SIG-M5 treated with dmso at 0.1 percent for 504 hours (cell line): ENCODE measurements at regions not wholly inside any gene's neighbourhood (a gene's known extent, or its start where the extent isn't known, plus 50 kb on each side); places are given as distances from the start of the nearest gene placed in this dataset.
"Not testable (repeated sequence)": the region's sequence is repeated elsewhere in the genome, so short reads cannot be mapped to it uniquely, and the experiment has no call there.

Experiments used
- DNase-seq: peaks from one replicate; lab custom pipeline; 2025; ENCODE audit not compliant: unreplicated experiment; lab: John Stamatoyannopoulos, UW

DNA sequence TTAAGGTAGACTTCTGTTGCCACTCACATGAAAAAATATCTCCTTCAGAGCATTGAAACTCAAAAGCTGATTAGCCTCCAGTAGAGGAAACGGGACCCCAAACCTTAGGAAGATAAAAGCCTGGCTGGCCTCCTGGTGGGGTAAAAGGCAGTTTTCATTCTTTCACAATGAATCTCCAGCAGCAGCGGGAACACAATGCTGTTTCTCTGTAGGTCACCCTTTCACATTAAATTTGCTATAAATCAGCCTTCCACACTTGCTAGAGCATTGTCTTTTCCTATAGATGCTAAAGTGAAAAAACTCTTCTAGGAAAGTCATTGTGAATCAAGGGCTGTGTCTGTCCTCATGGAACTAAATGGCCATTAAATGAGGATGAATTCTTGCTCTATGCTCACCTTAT lies 207.3 kb upstream of the MAGEB2 start:
- no peak for DNase-seq

DNA sequence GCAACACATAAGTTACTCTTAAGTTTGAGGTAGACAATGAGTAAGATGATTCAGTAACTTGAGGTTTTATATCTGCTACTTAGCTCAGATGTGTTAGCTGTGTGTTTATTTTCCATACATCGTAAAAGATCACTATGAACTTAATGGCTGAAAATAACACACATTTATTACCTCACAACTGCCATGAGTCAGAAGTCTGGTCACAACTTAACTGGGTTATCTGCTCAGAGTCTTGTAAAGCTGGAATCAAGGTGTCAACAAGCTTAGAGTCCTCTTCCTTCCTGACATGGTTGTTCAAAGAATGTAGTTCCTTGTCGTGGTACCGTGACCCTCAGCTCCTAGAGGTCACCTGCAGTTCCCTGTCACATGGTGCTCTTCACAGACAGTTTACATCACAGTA lies 204.9 kb upstream of the MAGEB2 start:
- DNase-seq: no peak

GRCh38 chrX:30015440-30015839 lies 199.9 kb upstream of the MAGEB2 start:
- no peak for DNase-seq

- no peak for DNase-seq
Measured at GRCh38 chrX:30027636-30028035, 187.7 kb upstream of the MAGEB2 start.

DNA sequence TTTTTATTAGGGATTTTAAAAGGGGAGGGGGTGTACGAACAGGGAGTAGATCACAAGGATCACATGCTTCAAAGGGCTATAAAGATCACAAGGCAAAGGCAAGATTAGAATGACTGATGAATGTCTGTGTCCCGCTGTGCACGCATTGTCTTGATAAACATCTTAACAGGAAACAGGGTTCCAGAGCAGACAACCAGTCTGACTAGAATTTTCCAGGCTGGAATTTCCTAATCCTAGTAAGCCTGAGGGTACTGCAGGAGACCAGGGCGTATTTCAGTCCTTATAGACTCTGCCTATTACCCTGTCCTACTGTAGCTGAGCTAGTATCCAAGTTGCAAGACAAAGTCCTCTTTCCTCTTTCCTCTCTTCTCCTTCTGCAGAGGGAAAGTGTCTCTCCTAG lies 179.0 kb upstream of the MAGEB2 start:
- DNase-seq: not testable (repeated sequence)

DNA sequence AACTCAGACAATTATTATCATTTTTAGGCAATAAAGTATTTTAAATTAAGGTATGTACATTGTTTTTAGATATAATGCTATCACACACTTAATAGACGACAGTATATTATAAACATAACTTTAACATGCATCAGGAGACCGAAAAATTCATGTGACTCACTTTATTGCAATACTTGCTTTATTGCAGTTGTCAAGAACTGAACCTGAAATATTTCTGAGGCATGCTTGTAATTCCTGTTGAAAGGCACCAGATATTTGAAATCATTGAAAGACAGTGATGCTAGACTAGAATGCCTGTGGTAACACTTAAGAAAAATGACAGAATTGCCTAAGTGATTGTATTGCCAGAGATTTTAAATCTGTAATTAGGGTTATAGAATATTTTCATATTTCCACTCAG lies 175.6 kb upstream of the MAGEB2 start:
- DNase-seq: no peak

DNA sequence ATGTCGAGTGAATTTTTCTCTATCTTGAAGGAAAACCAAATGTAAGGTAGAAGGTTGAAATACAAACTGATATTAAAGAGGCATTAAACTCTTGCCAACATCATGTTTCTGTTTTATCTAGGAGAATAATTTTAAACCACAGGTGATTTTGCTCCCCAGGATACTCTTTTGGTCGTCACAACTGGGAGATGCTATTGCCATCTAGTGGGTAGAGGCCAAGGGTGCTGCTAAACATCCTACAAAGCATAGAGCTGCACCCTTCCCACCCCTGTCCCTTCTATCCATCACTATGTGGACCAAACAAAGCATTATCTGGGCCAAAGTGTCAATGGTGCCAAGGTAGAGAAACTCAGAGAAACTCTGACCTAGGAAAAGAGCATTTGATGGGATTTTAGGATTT lies 154.6 kb upstream of the MAGEB2 start:
- no peak for DNase-seq

DNA sequence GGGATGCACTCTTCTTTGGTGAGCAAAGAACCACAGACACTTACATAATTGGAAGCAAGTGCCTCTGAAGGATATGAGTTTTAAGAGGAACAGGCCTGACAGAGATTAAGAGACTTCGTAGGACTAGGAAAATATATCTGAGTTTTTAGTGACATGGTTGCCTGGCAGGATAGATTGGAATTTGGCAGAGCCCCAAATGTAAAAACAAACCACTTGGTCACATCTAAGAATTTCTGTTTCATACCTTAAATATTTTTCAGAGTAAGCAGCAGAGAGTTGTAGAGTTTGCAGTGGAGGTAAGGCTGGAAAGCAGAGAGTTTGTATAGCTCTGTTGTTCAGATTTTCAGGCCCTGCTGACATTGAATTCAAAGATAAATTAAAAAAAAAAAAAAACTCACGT lies 150.1 kb upstream of the MAGEB2 start:
- no peak for DNase-seq

- DNase-seq: no peak
Measured at GRCh38 chrX:30067677-30068076, 147.7 kb upstream of the MAGEB2 start.

DNA sequence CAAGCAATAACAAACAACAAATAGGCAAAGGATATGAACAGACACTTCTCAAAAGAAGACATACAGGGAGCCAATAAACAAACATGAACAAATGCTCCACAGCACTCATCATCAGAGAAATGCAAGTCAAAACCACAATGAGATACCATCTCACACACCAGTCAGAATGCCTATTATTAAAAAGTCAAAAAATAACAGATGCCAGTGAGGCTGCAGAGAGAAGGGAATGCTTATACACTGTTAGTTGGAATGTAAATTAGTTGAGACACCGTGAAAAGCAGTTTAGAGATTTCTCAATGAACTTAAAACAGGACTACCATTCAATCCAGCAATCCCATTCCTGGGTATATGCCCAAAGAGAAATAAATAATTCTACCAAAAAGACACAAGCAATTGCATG lies 129.8 kb upstream of the MAGEB2 start:
- DNase-seq: no peak

- DNase-seq: no peak
Measured at GRCh38 chrX:30111431-30111830, 103.9 kb upstream of the MAGEB2 start.

DNA sequence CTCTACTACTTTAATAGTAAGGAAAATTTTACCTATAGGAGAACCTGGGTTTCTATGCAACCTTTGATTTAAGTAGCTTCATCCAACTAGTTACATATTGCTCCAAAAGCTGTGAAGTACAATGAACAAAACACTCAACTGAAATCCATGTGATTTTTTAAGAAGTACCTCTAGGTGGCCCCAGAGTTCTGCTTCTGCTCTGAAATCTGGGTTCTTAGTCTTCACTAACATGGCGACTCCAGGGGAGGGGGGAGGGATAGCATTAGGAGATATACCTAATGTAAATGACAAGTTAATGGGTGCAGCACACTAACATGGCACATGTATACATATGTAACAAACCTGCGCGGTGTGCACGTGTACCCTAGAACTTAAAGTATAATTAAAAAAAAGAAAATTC lies 73.4 kb upstream of the MAGEB2 start:
- peak; percentile 37 for DNase-seq

DNA sequence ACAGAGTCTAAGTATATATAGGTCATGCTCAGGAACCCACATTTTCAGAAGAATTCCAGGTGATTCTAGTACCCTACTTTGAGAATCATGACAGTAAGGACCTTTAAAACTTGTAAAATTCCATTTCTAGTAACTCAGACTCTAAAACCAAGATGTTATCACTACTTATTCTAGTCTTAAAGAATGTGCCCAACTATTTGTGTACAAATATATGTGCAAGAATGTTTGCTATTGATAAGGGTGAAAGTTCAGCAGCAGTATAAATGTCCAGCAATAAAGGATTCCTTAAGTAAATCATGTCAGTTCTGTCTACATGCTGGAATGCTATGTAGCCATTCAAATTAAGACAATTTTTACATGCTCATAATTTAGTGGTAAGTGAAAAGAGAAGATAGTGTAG lies 71.1 kb upstream of the MAGEB2 start:
- no peak for DNase-seq

- DNase-seq: no peak
Measured at GRCh38 chrX:30144971-30145731, 70.2 kb upstream of the MAGEB2 start.

DNA sequence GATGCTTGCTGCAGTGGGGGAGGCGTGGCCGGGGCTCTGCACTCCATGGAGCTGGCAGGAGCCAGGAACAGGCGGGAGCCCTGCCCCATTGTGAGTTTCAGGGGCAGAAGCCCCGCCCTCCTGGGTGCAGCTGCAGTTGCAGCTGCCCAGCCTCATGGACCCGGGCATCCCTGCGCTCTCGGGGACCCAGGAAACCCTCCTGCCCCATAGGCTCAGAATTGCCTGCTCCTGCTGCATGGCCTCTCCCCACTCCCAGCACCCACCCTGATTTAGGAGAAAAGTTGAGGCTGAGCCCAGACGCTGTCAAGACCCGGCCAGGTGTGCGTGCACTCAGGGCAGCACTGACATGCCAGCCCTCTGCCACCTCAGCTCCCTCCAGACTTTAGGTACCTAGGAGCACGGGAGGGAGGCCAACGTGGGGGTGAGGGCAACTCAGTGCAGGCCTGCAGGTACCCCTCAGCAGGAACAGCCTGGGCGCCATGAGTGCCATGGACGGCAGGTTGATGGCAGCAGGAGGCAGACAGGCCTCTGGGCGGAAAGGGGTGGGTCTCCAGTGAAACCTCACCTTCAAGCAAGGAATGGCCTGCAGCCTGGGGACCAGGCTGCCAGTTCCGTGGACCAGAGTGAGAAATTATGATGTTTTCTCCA lies 67.2 kb upstream of the MAGEB2 start:
- no peak for DNase-seq

DNA sequence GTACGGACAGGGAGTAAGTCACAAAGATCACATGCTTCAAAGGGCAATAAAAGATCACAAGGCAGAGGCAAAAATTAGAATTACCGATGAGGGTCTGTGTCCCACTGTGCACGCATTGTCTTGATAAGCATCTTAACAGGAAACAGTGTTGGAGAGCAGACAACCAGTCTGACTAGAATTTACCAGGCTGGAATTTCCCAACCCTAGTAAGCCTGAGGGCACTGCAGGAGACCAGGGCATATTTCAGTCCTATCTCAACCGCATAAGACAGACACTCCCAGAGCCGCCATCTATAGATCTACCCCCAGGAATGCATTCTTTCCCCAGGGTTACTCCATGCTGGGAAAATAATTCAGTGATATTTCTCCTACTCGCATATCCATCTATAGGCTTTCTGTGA lies 66.2 kb upstream of the MAGEB2 start:
- not testable (repeated sequence) for DNase-seq

DNA sequence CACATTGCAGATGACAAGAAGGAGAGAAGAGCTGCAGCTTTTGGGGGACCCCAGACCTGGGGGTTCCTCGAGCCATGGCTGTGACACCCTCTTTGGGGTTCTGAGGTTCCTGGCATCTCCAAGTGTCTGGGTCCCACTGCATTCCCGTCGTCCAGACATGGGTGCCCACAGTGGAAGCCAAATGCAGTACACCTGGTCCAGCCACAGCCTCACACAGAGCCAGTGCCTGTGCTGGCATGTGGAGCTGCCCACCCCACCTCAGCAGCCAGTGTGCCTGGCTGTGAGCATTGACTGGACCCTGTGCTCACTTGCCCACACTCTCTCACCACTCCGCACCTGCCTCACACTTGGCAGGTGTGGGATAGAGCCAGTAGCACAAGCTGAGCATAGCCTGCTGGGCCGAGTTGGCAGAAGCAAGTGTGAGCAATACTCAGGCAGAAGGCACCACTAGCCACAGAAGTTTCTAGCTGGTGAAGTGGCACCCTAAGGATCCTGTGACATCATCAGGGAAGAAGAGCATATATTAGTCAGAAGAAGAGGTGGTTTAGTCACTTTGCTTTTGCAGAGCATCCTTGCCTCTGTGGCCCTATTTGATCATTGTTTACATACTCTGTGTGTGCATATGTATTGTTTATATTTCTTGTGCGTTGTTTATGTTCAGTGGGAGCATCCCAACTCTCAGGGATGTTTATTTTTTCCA lies 65.0 kb upstream of the MAGEB2 start:
- DNase-seq: no peak

DNA sequence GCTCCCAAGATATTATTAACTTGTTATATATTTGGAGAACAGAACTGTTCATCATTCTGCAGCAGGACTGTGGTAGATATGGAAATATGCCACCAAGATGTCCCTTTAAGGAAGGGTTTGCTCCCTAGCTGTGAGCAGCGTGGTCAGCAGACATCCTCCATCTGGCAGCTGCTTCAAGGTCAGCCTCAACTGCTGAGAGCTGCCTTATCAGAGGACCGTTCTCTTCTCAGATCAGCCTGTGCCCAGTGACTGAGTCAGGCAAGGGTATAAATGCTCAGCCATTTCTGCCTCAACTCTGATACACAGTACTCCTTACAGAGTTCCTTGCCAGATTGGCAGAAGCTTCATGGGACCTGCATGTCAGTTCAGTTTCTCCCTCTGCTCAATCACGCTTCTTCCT lies 63.4 kb upstream of the MAGEB2 start:
- no peak for DNase-seq

- DNase-seq: no peak
Measured at GRCh38 chrX:30153175-30153880, 62.0 kb upstream of the MAGEB2 start.

GRCh38 chrX:30153881-30154260 lies 61.5 kb upstream of the MAGEB2 start:
- no peak for DNase-seq

DNA sequence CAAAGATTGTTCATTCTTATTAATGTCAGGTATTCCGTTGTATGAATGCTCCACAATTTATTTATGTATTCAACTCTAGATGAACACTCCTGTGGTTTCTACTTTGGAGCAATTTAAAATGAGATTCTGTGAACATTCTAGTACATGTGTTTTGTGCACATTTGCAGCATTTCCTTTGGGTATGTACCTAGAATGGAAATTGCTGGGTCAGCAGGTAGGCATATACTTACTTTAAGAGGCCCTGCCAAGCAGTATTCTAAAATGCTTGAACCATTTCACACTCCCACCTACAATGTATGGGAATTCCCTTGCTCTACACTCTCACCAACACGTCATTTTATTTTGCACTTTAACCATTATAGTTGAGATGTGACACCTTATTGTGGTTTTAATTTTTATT lies 59.4 kb upstream of the MAGEB2 start:
- DNase-seq: no peak
